HG02938 (cell line): ENCODE measurements at regions not wholly inside any gene's neighbourhood (a gene's known extent, or its start where the extent isn't known, plus 50 kb on each side); places are given as distances from the start of the nearest gene placed in this dataset.

Source experiments
- ATAC-seq: cut with Tn5 transposase; IDR thresholded peaks from one replicate; pipeline ENCODE4 v1.9.1; 2021; ENCODE audit warnings: mild to moderate bottlenecking, moderate library complexity; ENCODE audit not compliant: unreplicated experiment

DNA sequence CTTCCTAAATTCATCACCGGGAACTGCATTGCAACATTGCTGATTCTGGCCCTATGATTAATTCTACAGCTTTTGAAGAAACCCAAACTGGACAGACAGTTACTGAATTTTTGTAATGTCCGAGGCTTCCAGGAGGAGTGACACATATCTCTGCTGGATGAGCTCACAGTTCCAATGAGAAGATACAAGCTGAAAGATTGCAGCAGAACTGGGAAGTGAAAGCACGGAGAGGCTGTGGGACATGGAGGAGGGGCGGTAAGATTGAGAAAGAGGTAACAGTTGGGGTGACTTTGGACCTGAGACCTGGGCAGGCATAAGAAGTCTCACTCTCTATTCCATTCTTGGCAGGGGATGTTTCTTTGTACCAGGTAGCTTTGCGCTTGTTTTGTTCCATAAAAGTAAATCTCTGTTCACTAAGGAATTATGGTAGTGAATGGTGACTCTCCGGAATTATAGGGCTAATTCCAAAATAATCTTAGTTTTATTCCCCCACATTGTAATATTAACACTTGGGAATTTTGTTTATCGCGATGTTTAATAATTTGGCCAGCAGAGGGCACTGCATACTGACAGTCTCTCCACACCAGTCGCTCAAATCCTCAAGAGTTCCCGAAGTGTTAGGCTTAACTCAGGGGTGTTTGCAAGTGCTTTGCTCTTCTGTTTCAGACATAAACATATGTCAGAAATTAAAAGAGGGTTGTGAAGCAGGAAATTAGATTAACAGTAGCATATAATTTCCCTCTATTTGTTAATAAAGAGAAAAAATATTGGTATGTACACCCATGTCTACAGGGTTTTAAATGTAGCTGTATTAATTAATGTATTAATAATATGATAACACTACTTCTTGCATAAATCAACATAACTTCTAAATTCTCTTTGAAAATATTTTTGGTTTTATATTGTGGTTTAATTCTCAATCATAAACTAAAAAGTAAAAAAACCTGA is 201.4 kb downstream of the SOCS6 start:
- ATAC-seq = peak; percentile 45

DNA sequence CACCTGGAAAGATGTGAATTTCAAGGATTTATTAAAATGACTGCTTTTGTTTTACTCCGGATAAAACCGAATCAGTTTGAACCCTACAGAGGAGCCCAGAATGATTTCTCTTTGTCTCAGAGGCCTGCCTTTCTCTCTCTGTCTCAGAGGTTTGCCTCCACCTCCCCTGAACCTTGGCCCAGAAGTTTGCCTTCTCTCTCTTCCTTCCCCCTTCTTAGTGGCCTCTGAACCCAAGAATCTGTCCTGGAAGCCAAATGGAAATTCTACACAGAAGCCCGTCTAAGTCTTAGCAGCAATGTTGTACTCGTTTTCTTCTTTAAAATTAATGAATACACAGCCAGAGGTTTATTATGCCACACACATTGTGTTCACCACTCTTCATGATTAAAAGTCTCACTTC is 200.7 kb downstream of the SOCS6 start:
- no peak for ATAC-seq

DNA sequence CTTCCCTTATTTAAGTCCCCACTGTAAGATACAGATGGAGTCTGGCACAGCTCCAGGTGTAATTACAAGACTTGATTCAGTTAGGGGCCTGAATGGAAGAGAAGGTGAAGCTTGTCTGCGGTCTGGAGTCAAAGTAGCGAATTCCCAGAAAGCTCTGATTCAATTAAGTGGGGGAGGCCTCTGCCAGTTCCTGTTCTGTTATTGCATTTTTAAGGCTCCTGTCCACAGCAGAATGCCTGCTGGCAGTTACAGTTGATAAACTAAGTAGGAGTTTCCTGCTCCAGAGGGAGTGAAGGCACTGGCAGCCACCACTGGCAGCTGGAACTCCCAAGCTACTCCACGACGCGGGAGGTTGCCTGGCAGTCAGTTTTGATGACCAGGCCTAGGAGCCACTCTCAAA is 181.1 kb downstream of the SOCS6 start:
- ATAC-seq = no peak

GRCh38 chr18:70468861-70469547 is 180.2 kb downstream of the SOCS6 start:
- ATAC-seq = no peak

- ATAC-seq = no peak
Observed at GRCh38 chr18:70464343-70465114, 175.7 kb downstream of the SOCS6 start.

GRCh38 chr18:70463085-70463484 is 174.2 kb downstream of the SOCS6 start:
- ATAC-seq = no peak

DNA sequence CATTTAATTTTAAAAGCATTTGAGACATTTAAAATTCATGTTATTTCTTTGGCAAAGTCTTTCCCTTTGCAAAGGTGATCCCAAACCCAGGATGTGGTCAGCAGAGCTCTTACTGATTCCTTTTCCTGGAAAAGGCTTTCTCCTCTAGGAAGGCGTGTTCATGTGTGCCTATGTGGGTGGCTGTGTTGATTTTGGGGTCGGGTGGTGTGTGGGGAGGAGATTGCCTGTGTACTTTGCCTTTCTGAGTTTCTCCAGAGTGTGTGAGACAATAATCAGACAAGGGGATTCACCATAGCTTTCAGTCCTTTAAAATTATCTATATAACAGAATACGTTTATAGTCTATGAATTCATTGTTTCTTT is 173.2 kb downstream of the SOCS6 start:
- ATAC-seq = no peak

GRCh38 chr18:70461323-70462077 is 172.7 kb downstream of the SOCS6 start:
- no peak for ATAC-seq

DNA sequence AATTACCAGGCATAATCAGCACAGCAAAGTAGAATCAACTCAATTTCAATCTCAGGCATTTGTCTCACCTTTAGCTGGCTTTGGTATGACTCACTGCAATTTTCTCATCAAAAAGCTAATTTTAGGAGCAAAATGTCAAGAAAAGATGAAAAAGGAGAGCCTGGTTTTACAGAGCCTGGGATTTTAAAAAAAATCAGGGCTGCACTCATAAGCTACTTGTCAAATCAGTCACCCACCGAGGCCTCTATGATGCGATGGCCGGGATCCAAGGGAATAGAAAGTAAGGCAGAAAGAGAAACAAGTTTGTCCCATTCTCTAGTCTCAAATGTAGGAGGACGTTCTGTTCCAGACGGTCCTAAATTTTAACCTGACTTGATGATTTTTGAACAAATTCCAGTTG is 170.9 kb downstream of the SOCS6 start:
- no peak for ATAC-seq

DNA sequence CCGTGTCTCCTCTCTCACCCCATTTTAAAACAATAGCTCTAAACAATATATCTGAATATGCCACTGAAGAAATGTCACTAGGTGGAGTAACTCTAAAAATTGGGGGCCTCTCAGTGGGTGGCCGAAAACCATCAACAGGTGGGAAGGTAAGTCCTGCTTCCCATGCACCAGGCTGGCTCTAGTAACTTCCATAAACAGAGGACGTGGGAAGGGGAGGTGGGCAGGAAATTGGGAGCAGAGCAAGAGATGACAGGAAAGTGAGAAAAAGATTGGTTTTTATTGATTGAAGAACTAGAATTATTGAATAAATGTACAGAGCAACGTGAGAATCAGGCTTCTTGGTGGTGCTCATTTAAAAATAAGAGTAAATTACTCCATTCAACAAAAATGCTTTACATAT is 170.4 kb downstream of the SOCS6 start:
- ATAC-seq = no peak

GRCh38 chr18:70457788-70458187 is 168.9 kb downstream of the SOCS6 start:
- ATAC-seq = no peak

DNA sequence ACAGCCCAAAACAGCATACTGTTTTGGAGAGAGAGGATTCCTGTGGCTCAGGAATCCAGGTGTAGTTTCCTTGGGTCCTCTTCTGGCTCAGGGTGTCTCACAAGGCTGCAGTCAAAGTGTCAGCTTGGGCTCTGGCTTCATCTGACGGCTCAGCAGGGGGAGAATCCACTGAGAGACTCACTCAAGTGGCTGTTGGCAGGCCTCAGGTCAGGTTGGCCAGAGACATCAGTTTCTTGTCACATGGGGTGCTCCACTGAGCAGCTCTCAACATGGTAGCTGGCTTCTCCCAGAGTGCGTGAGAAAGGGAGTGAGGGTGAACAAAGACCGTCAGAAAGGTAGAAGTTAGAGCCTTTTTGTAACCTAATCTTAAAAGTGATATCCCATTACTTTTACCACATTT is 168.4 kb downstream of the SOCS6 start:
- ATAC-seq = no peak

DNA sequence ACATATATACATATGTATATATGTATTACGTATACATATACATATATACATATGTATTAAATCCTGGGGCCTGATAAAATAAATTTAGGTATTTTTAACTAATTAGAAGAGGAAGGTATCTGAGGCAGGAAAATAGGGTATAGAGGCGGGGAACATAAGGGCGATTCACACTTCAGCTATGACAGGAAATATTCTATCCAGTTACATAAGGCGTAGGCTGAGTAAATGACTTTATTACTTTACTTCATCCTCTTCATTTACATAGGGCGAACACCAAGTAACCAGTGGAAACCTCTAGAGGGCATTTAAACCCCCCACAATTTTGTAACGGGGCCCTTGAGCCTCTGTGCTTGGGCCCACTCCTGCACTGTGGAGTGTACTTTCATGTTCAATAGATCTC is 167.5 kb downstream of the SOCS6 start:
- ATAC-seq = no peak

DNA sequence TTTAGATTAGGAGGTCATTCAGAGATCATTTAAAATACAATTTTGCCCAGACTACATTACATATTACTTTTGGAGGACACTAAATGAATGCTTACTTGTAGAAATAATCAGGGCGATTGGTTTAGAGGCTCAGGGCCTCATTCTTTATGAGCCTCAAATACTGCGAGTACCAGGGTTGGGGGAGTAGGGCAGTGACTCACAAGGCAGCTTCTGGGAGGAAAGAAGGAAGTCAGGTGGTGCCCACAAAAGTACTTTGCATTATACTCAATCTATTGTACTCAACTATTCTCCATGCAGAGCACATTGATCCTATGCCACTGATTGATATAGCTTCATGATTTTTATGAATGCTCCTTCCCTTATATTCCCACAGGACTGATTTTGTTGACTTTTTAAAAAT is 166.9 kb downstream of the SOCS6 start:
- ATAC-seq = no peak

- ATAC-seq = peak; percentile 66
Observed at GRCh38 chr18:70454704-70455322, 166.0 kb downstream of the SOCS6 start.

DNA sequence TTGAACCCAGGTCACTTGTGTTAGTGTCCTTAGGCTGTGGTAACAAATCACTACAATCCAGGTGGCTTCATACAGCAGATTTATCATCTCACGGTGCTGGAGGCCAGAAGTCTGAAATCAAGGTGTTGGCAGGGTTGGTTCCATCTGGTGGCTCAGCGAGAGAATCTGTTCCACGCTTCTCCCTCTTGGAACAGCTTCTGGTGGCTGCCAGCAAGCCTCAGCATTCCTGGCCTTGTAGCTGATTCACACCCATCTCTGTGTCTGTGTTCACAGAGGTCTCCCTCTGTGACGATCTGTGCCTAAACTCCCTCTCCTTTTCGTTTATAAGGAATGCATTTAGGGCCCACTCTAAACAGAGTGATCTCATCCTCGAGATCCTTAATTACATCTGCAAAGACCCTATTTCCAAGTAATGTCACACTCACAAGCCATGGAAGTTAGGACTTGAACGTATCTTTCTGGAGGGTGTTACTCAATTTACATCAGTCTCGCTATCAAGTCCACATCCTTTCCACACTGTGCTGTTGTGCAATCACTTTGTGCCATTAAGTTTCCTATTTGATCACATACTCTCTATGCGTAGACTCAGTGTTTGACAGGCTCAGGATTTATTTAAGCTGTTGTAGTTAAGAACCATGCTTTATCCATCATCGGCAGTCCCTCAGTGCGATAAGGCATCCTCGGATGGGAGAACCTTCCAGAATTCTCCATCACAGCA is 164.4 kb downstream of the SOCS6 start:
- no peak for ATAC-seq

DNA sequence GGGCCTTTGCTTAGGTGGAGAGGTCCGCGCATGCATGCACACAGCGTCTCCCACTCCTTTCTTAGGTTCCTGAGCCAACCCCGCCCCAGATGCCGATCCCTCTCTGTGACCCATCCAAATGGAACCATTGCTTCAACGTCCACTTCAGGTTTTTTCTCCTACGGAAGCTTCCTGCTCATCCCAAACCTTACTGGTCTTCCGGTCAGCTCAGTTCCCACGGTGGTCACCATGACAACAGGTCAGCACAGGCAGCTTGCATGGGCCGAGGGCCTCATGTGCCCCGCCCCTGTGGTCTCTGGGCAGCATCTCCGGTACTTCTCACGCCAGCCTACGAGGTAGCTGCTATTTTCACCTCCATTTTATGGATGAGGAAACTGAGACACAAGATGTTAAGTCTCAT is 163.7 kb downstream of the SOCS6 start:
- no peak for ATAC-seq

- ATAC-seq = no peak
Observed at GRCh38 chr18:70450426-70451253, 161.8 kb downstream of the SOCS6 start.

DNA sequence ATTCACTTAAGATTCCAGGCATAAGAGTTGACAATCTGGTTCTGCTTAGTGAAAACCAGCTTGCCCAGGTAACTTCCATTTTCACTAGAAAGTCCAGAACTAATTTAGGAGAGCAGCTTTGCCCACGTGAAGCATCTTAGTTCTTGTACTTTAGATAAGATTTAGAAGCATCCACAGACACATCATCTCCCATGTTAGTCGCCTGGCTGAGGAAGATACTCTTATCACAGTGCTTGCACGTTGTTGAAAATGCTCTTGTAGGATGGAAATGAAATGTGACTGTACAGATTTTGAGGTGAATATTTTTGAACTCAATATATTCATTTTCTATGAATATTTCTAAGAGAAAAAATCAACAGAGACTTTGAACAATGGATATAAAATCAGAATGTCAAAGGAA is 159.7 kb downstream of the SOCS6 start:
- no peak for ATAC-seq
